NCI-H2196 treated with DMSO at 0.1 percent for 48 hours (cell line): ENCODE measurements at regions not wholly inside any gene's neighbourhood (a gene's known extent, or its start where the extent isn't known, plus 50 kb on each side); places are given as distances from the start of the nearest gene placed in this dataset.
"Not testable (repeated sequence)": the region's sequence is repeated elsewhere in the genome, so short reads cannot be mapped to it uniquely, and the experiment has no call there.

Experiments
- DNase-seq: peaks from one replicate; lab custom pipeline; 2025; ENCODE audit not compliant: unreplicated experiment; lab: John Stamatoyannopoulos, UW

DNA sequence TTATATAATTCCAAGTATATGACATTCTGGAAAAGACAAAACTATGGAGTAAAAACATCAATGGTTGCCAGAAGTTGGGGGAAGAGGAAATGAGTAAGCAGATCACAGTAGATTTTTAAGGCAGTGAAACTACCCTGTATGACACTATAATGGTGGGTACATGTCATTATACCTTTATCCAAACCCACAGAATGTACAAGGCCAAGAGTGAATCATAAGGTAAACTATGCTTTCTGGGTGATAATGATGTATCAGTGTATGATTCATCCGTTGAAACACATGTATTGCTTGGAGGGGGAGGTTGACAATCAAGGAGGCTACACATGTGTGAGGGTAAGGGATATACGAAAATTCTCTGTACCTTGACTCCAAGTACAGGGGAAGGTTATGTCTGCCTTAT, 862.7 kb downstream of the PLA2G4A start:
- DNase-seq: no peak

DNA sequence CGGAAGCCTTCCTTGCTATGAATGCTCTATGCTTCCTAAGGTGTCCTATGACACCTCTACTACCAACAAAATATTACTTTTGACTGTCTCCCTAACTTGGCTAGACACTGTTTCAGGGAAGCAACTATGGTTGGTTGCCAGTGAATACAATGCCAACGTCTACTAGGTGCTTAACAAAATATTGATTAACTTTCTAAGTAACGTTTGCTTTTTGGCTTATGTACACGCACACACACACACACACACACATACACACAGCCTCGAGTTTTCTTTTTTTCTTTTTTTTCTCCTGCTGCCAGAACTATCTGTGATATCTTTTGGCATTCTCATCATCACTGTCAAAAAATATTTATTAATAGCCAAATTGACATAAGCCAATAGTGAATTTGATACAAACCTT, 864.0 kb downstream of the PLA2G4A start:
- no peak for DNase-seq

DNA sequence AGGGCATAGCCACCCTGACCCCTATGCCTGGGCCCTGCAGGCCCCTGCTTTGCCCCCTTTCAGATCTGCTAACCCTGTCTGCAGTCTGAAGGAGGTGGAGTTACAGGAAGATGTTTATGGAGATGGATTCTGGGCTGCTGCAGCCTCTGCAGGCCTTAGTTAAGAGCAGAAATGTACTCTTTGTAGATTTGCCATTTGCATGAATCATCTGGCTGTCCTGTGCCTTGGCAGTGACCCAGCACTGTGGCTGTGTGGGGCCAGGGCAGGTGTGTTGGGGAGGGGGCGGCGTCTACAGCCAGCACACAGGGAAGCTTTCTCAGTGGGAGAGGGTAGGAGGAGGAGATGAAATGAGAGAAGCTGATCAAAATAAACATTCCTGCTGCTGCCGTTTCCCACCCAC, 867.3 kb downstream of the PLA2G4A start:
- DNase-seq: no peak

DNA sequence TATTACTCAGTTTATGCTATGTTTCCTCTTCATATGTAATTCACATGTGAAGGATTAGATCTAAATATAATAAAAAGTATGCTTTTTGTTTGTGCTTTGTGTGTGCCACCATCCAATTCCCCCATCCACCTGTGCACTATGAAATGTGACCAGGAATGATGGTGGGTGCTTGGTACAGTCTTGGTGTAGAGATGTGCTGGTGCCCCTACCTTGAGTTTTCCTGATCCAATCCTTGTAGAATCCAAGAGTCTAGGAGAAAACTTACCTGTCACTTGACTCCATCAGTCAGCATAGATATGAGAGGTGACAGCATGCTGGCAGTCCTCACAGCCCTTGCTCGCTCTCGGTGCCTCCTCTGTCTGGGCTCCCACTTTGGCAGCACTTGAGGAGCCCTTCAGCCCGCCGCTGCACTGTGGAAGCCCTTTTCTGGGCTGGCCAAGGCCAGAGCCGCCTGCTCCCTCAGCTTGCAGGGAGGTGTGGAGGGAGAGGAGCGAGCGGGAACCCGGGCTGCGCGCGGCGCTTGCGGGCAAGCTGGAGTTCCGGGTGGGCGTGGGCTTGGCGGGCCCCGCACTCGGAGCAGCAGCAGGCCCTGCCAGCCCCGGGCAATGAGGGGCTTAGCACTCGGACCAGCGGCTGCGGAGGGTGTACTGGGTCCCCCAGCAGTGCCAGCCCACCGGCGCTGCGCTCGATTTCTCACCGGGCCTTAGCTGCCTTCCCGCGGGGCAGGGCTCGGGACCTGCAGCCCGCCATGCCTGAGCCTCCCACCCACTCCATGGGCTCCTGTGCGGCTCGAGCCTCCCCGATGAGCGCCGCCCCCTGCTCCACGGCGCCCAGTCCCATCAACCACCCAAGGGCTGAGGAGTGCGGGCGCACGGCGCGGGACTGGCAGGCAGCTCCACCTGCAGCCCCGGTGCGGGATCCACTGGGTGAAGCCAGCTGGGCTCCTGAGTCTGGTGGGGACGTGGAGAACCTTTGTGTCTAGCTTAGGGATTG, 874.7 kb downstream of the PLA2G4A start:
- not testable (repeated sequence) for DNase-seq

DNA sequence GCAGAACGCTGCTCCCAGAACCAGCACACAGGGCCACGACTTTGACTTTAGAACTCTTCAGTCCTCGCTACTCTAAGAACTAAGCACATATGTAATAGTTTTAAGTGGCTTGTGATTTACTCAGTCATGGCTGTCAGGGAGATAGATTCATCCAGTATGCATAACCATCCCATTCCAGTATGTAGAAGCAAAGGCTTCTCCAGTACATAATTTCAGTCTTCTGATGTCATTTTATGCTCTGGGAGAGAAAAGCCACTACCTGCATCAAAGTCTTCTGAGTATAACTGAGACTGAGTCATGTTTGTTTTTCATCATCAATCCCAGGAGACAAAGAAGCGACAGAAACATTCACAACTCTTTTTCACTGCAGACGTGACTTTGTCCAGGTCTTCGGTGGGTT, 885.7 kb downstream of the PLA2G4A start:
- no peak for DNase-seq

DNA sequence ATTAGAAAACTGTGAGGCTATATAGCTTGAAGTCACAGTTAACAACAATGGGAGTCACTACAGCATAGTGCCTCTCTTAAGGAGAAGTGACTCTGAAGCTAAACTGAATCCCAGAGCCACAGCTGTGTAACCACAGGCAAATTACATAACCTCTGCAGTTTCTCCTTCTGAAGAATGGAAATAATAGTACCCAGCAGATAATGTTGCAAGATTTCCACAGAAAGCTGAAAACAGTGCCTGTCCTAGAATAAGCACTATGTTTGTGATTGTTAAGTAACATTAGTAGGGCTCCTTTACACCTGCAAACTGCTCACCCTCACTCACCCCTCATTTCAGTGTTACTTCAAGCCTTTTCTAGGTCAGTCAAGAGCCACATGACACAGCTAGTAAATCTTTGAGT, 886.7 kb downstream of the PLA2G4A start:
- no peak for DNase-seq

DNA sequence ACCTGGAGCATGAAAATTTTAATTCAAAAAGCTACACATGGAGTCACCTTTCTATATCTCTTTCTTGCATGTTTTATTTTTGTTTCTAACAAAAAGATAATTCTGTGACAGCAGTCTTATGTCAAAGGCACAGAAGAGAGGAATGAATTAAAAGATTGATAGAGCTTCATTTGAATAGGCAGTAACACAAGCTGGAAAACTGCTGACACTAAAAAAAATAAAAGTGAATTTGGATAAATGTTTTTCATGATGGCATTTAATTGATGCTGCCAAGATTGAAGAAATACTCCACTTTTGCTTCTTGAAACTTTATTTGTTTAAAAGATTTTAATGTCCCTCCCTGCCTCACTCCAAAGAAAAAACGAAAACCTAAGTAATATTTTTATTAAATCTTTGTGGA, 887.4 kb downstream of the PLA2G4A start:
- DNase-seq: no peak

DNA sequence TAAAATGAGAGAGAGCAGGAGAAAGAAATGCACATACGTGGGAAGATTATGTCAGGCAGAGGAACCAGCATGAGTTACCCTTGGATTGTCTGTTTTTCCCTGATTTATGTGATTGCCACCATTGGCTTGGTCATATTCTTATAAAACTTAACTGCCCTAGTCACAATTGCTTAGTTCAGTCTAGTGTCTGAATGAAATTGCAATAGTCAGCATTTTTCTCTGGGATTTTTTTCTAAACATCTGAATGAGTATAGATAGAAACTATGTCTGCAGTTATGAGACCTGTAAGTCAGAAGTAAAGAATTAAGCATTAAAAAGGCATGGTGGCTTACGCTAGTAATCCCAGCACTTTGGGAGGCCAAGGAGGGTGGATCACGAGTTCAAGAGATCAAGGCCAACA, 889.8 kb downstream of the PLA2G4A start:
- no peak for DNase-seq

DNA sequence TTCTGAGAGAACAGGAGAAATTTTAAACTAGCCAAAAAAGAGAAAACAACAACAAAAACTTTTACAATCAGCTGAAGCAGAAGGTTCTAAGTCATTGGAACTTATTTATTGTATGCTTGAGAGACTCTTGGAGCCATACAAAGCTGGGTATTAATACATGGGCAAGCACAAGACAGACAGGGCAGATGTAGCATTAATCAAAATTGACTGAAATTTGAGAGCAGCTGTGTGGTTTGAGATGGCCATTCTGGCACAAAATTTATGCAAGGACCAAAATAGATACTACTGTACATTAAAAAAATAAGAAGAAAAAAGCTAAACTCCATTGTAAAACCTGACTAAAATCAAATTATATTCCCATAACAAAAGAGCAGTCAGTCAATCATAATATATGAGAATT, 892.5 kb downstream of the PLA2G4A start:
- no peak for DNase-seq

DNA sequence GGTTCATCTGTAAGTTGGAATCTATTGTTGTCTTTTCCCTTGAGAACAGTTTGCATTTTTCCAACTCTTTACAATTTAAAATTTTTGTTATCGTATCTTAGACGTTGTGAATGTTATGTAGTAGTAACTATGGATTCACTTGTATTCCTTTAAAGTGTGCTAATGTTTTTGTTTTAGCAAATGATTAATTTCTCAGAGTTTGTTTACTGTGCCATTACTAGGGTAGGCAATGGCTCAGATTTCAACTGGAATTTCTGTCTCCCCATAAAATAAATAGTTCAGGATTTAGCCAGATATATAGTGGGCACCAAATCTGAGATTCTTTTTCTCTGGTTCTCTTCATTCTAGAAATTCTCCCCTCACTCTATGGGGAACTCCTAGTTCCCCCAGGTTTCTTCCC, 896.5 kb downstream of the PLA2G4A start:
- no peak for DNase-seq

DNA sequence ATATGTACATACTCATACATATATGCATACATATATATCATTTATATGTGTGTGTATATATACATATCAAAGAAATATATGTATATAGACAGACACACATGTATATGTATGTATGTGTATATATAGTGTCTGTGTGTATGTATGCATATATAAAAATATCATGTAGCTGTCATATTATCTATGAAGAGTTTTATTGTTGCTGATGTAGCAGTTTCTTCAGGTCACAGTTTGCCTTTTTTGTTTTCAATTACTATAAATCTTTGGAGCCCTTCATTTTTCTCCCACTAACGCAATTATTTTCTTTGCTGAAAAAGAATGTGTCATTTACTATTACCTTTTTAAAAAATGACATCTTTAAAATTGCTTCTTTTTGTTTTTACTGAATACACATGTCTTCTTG, 904.5 kb downstream of the PLA2G4A start:
- DNase-seq: no peak

DNA sequence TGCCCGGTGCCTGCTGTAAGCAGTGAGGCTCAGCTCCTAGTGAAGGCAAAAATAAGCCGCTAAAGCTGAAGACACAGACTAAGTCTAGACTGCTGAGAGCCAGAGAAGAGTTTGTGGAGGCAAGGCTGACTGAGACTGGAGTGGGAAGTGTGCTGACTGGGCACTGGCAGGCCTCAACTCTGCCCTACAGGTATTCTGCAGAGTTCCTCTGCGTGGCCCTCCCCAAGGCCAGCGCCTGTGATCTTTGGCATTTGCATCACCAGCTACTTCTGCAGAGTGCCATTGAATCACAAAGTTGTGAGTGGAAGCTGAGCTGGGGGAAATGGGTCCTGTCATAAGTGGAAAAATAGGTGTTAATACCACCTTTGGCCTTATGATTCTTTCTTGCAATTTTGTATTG, 905.7 kb downstream of the PLA2G4A start:
- DNase-seq: no peak

DNA sequence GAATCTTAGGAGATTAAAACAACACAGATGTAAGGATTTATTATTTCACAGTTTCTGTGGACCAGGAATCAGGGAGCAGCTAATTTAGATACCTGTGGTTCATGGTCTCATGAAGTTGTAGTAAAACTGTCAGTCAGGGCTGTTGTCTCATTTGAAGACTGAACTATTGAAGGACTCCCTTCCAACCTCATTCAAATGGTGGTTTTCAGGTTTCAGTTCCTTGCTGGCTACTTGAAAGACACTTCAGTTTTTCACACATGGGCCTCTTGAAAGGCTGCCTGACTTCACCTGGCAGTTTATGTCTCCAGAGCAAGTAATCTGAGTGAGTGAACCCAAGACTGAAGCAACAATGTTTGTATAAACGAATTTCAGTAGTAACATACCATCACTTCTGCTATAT, 915.9 kb downstream of the PLA2G4A start:
- no peak for DNase-seq

DNA sequence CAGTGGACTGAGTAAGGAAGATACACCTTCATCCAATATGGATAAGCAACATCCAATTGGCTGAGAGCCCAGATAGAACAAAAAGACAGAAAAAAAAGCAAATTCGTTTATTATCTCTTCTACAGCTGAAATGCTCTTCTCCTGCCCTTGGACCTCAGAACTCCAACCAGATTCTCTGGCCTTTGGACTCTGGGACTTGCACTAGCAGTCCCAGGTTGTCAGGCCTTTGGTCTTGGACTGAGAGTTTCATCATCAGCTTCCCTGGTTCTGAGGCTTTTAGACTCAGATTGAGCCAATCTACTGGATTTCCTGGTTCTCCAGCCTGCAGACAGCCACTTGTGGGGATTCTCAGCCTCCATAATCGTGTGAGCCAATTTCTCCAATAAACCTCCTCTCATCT, 926.8 kb downstream of the PLA2G4A start:
- DNase-seq: no peak

DNA sequence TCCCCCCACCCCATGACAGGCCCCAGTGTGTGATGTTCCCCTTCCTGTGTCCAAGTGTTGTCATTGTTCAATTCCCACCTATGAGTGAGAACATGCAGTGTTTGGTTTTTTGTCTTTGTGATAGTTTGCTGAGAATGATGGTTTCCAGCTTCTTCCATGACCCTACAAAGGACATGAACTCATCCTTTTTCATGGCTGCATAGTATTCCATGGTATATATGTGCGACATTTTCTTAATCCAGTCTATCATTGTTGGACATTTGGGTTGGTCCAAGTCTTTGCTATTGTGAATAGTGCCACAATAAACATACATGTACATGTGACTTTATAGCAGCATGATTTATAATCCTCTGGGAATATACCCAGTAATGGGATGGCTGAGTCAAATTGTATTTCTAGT, 927.9 kb downstream of the PLA2G4A start:
- DNase-seq: not testable (repeated sequence)

DNA sequence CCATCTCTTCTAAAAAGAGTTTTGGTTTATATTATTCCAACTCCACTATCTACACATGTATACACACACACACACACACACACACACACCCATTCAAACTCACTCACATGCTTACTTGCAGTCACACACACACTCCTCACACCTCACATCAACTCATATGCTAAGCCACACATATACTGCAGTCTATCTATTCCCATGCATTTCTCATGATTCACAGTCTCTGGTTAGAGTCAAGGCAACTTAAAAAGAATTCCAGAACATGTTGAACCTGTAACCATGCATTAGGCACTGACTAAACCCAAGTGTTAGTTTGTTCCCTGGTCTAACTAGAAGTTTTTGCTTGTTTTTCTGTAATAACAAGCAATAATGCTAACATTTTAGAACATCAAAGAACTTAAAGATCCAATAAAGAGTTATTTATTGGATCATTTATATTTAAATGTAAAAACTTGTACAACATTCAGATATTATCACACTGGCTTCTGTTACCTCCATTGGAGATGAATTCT, 931.1 kb downstream of the PLA2G4A start:
- no peak for DNase-seq

DNA sequence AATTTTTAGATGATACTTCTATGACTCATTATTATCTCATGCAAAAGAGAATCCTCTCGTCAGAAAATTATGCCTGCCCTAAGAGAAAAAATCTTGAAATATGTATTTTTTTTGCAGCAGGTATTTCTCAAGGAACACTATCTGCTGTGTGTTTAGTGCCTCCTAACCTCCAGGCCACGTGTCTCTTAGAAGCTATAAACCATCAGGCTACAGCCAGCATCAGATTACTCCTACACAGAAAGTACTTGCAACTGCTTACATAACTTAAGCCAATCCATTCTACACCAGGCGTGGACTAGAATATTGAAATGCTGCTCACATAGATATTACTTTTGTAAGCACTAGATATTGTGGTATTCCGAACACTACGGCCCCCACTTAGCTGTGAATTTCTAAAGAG, 933.4 kb downstream of the PLA2G4A start:
- no peak for DNase-seq

DNA sequence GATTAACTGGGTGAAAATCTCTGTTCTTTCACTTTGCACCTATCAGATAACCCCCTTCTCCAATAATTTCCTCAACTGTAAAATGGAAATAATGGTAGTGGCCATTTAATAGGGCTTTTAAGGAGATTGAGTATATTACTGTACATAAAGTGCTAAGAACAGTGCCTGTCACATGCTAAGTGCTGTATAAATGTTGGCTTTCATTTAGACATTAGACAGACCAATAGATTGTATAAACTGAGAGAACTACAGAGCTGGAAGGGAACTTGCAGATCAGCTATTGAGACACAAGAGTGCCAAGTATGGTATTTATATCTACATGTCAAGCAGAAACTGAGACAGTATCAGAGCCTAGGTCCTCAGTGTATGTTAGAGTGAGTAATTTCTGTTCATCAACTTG, 934.7 kb downstream of the PLA2G4A start:
- no peak for DNase-seq

DNA sequence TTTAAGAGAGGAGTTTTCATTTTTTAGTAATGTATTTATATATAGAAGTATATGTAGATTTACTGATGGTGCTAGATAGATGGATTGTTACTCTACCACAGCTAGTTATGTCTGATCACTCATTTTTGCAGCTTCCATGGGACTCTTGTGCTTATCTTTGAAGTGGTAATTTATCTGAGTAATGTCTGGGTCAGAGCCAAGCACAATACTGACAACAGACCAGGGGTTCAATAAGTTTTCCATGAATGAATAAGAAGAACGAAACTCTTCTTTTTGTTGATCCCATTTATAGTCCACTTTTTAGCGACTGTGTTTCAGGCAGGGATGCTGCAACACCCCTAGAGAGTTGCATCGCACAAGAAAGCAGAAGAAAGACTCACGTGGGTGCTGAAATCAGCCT, 935.2 kb downstream of the PLA2G4A start:
- DNase-seq: no peak

DNA sequence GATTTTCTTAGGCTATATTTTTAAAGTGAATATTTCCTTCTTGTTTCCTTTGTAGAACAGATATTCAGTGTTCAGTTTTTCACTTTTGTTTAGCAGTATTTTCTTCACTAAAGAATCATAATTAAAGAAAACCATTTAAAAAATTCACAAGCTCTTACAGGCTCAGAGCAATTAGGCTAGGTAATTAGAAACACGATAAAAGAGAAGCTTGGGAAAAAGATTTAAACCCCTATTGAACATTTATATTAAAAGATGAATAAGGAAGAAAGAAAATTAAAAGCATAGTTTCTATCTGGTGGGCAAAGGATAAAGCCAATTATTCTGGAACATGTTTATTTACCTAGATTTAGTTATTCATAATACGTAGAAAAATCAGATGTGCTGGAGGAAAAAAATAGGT, 942.6 kb downstream of the PLA2G4A start:
- DNase-seq: no peak

DNA sequence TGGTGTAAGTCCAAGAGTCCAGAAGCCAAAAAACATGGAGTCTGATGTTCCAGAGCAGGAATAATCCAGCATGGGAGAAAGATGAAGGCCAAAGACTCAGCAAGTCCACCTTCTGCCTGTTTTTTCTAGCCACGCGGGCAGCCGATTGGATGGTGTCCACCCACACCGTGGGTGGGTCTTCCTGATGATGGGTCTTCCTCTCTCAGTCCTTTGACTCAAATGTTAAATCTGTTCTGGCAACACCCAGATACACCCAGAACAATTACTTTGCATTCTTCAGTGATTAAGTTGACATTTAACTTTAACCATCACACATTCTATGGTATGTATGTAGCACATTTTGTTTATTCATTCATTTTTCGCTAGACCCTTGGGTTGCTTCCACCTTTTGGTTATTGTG, 944.4 kb downstream of the PLA2G4A start:
- DNase-seq: no peak

DNA sequence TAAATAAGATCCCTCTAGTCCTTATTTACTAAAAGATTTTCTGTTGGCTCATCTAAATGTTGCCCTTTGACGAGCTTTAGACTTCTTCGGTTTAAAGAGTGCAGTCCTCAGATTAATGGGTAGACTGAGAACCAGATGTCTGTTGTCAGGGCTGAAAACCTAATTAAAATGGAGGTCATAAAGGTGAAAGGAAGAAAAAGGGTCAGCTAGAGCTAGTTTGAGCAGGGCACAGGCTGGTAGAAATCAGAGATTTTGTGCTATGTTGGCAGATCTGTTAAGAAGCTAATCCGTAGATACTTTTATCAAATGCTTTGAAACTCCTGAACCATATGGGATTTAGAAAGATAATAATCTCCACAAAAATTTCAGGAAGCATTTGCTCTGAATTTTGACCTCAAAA, 959.0 kb downstream of the PLA2G4A start:
- no peak for DNase-seq

DNA sequence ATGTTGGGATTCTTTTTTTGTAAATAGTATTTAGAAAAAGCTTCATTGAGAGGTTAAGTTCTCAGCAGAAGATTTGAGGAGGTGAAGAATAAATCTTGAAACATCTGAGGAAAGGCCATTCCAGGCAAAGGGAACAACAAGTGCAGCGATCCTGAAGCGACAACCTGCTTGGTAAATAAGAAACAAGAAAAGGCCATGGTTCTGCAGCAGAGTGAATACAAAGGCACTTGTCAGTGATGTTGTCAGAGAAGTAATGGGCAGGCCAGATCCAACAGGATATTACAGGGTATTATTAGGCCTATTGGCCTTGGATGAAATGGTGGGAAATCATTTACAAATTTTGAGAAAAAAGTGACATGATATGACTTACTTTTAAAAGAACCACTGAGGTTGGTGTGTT, 960.0 kb downstream of the PLA2G4A start:
- no peak for DNase-seq
